Adrenal gland (tissue), 9 donors: ENCODE measurements at regions not wholly inside any gene's neighbourhood (a gene's known extent, or its start where the extent isn't known, plus 50 kb on each side); places are given as distances from the start of the nearest gene placed in this dataset.

Source experiments
- DNase-seq, 7 donors: peaks; one replicate each; pipeline ENCODE4 v3.0.0-alpha.2; 2019 to 2020
- H3K27ac ChIP-seq, 5 donors: fragments of 200-600 bp; sonication (generic) in 4 of 5; 1 replicate in 3 of 5; 2 replicates in 2 of 5; pipeline versions ENCODE4 v1.5.1 to v1.8.0; 2016 to 2020; ENCODE audit warnings: mild to moderate bottlenecking in 1 of 5
- H3K27me3 ChIP-seq: fragments of 200-600 bp; 2 replicates; pipeline ENCODE4 v1.8.0; 2021
- H3K36me3 ChIP-seq, 2 donors: fragments of 200-600 bp; replicated peaks in 1 of 2; 1 replicate in 1 of 2; 2 replicates in 1 of 2; pipeline versions ENCODE4 v1.5.1 to v1.8.0; 2018 to 2022
- H3K4me1 ChIP-seq, 2 donors: fragments of 200-600 bp; replicated peaks in 1 of 2; 1 replicate in 1 of 2; 2 replicates in 1 of 2; pipeline versions ENCODE4 v1.5.1 to v1.8.0; 2018 to 2021
- H3K4me3 ChIP-seq, 4 donors: fragments of 200-600 bp; sonication (generic) in 3 of 4; one replicate each; pipeline ENCODE4 v1.5.1; 2016 to 2018
- H3K9me3 ChIP-seq, 3 donors: fragments of 200-600 bp; sonication (generic) in 1 of 3; replicated peaks in 1 of 3; 1 replicate in 2 of 3; 2 replicates in 1 of 3; pipeline versions ENCODE4 v1.5.1 to v1.8.0; 2016 to 2021
- CTCF ChIP-seq, 6 experiments: fragments of 450-650 bp in 4 of 6; fragments of 200-600 bp in 2 of 6; sonication (generic) in 1 of 6; IDR thresholded peaks; 1 replicate in 5 of 6; 2 replicates in 1 of 6; pipeline versions ENCODE4 v1.5.1 to v1.8.0; 2016 to 2021; ENCODE audit warnings: antibody characterized with exemption in 6 of 6, mild to moderate bottlenecking in 2 of 6, moderate library complexity in 1 of 6
- POLR2A ChIP-seq, 2 donors: fragments of 450-650 bp; IDR thresholded peaks; one replicate each; pipeline ENCODE4 v1.6.1; 2017; ENCODE audit warnings: antibody characterized with exemption in 2 of 2, mild to moderate bottlenecking in 2 of 2, moderate library complexity in 1 of 2
- WGBS, 4 donors: extraction: QIAGEN DNeasy Blood & Tissue Kit in 2 of 4; methylation state at CpG; one replicate each; pipeline versions ENCODE4 v1.1.5 to v1.1.7; 2013 to 2017; 5-methylcytosine and 5-hydroxymethylcytosine counted together
- intact Hi-C, 2 donors: fragments of 100-400 bp; cut with DNase I; formaldehyde crosslinking; loops; one replicate each; pipeline versions ENCODE4 v1.14.1 to v1.15.0; 2022 to 2023
- donor health status: healthy with polysubstance abuse.
- donor health status: Bipolar disorder and iron deficiency.
- donor health status: DM: yes; HTN: yes; CAD: no.
- donor health status: DM: no; HTN: no; CAD: no.
- donor health status: DM: no; HTN: no; CAD: no.

GRCh38 chr14:25358330-25358729 lies 308.4 kb upstream of the STXBP6 start:
- intact Hi-C loops, result no loop called here

GRCh38 chr14:25351269-25351668 lies 301.3 kb upstream of the STXBP6 start:
- peak in 5 of 7 donors; percentile 34 to 76 (median 58) for DNase-seq
- WGBS, 4 donors, result 50 to 76% (median 59%) methylated on average over 4 of the region's 4 CpGs
- intact Hi-C loops, result no loop called here

More at GRCh38 chr14:25358330-25358729, 308.4 kb upstream of the STXBP6 start:
- no peaks in the 10 kb centered on the region for H3K4me1 ChIP-seq
- no peaks in the 10 kb centered on the region for H3K36me3 ChIP-seq
- no peaks in the 10 kb centered on the region for H3K9me3 ChIP-seq
- H3K27me3 ChIP-seq, result no peaks in the 10 kb centered on the region
- WGBS, 4 donors, result 57 to 81% (median 70%) methylated on average over 1 of the region's 1 CpG
- no peak for TF ChIP-seq POLR2A (IDR thresholded peaks at IDR 0.05)
- no peak for TF ChIP-seq CTCF (IDR thresholded peaks at IDR 0.05)
- no peak overlapping the region for H3K4me3 ChIP-seq
- H3K27ac ChIP-seq, result no peak overlapping the region
- DNase-seq, result no peak

GRCh38 chr14:25350802-25351201 lies 300.9 kb upstream of the STXBP6 start:
- Histone ChIP-seq H3K27me3 (no peaks in the 10 kb centered on the region), H3K4me1 (no peaks in the 10 kb centered on the region), H3K9me3 (no peaks in the 10 kb centered on the region), H3K4me3 (no peak overlapping the region), H3K36me3 (no peaks in the 10 kb centered on the region), H3K27ac (peak overlapping the region in 2 of 5 donors; percentile 50 to 72)
- no peak for TF ChIP-seq CTCF (IDR thresholded peaks at IDR 0.05)
- no peak for TF ChIP-seq POLR2A (IDR thresholded peaks at IDR 0.05)
- peak; percentile 39 to 94 (median 68) for DNase-seq
- WGBS, 4 donors, result 25 to 54% (median 36%) methylated on average over 4 of the region's 4 CpGs
- intact Hi-C loops, result no loop called here

More at GRCh38 chr14:25351269-25351668, 301.3 kb upstream of the STXBP6 start:
- Histone ChIP-seq H3K36me3 (no peaks in the 10 kb centered on the region), H3K9me3 (no peaks in the 10 kb centered on the region), H3K4me1 (no peaks in the 10 kb centered on the region), H3K4me3 (no peak overlapping the region), H3K27me3 (no peaks in the 10 kb centered on the region), H3K27ac (peak overlapping the region in 1 of 5 donors; percentile 72)
- TF ChIP-seq CTCF (IDR thresholded peaks at IDR 0.05) (no peak), POLR2A (IDR thresholded peaks at IDR 0.05) (no peak)

GRCh38 chr14:25350021-25350420 lies 300.1 kb upstream of the STXBP6 start:
- WGBS, 4 donors, result 39 to 75% (median 59%) methylated on average over 3 of the region's 3 CpGs
- peak in 6 of 7 donors; percentile 20 to 77 (median 38) for DNase-seq
- H3K4me3 ChIP-seq, result no peak overlapping the region
- H3K4me1 ChIP-seq, result no peaks in the 10 kb centered on the region
- no peaks in the 10 kb centered on the region for H3K27me3 ChIP-seq
- intact Hi-C loops, result no loop called here
- no peaks in the 10 kb centered on the region for H3K9me3 ChIP-seq
- TF ChIP-seq CTCF (IDR thresholded peaks at IDR 0.05), result no peak
- no peak for TF ChIP-seq POLR2A (IDR thresholded peaks at IDR 0.05)
- H3K27ac ChIP-seq, result peak overlapping the region in 1 of 5 donors; percentile 72
- no peaks in the 10 kb centered on the region for H3K36me3 ChIP-seq
